GM12892 (cell line): ENCODE measurements at regions not wholly inside any gene's neighbourhood (a gene's known extent, or its start where the extent isn't known, plus 50 kb on each side); places are given as distances from the start of the nearest gene placed in this dataset.

Source experiments
- POLR2A ChIP-seq: IDR thresholded peaks from 2 replicates; pipeline ENCODE4 v1.6.1; 2011; ENCODE audit warnings: low read depth, low read length, control low read depth
- POLR2AphosphoS5 ChIP-seq: IDR thresholded peaks from 2 replicates; pipeline ENCODE4 v1.6.1; 2011; ENCODE audit warnings: low read depth, low read length, control low read depth
- TAF1 ChIP-seq: IDR thresholded peaks from 2 replicates; pipeline ENCODE4 v1.6.1; 2011; ENCODE audit warnings: low read depth, mild to moderate bottlenecking, control low read depth, low read length, borderline replicate concordance

- no peak for TF ChIP-seq POLR2A
- TF ChIP-seq POLR2AphosphoS5: no peak
- TF ChIP-seq TAF1: no peak
Measured at GRCh38 chr10:53025172-53025711, 252.7 kb upstream of the MBL2 start.
